Loucy (cell line): ENCODE measurements at regions not wholly inside any gene's neighbourhood (a gene's known extent, or its start where the extent isn't known, plus 50 kb on each side); places are given as distances from the start of the nearest gene placed in this dataset.

Experiments
- H2AFZ ChIP-seq: fragments of 200-600 bp; sonication (generic); 2 replicates; pipeline ENCODE4 v1.6.0; 2016; ENCODE audit warnings: antibody characterized with exemption, mild to moderate bottlenecking, low read length, moderate library complexity
- H3F3A ChIP-seq: fragments of 200-600 bp; 2 replicates; pipeline ENCODE4 v1.6.0; 2016; ENCODE audit warnings: antibody characterized with exemption, low read depth, mild to moderate bottlenecking
- H3K27me3 ChIP-seq: fragments of 200-600 bp; sonication (generic); 2 replicates; pipeline ENCODE4 v1.6.1; 2014; ENCODE audit warnings: low read length, mild to moderate bottlenecking; ENCODE audit not compliant: insufficient read depth, poor library complexity, severe bottlenecking
- H3K36me3 ChIP-seq: fragments of 200-600 bp; sonication (generic); 2 replicates; pipeline ENCODE4 v1.6.1; 2016; ENCODE audit warnings: low read length; ENCODE audit not compliant: insufficient read depth
- H3K4me1 ChIP-seq: fragments of 200-600 bp; sonication (generic); 2 replicates; pipeline ENCODE4 v1.5.1; 2014; ENCODE audit warnings: low read length, mild to moderate bottlenecking; ENCODE audit not compliant: insufficient read depth, poor library complexity, severe bottlenecking
- H3K4me2 ChIP-seq: fragments of 200-600 bp; sonication (generic); 2 replicates; pipeline ENCODE4 v1.6.0; 2014; ENCODE audit warnings: antibody characterized with exemption, low read length, low read depth, mild to moderate bottlenecking; ENCODE audit not compliant: poor library complexity, severe bottlenecking
- H3K4me3 ChIP-seq: fragments of 200-600 bp; sonication (generic); 2 replicates; pipeline ENCODE4 v1.5.1; 2014; ENCODE audit warnings: low read length, mild to moderate bottlenecking, mixed read lengths; ENCODE audit not compliant: poor library complexity, severe bottlenecking
- H3K79me2 ChIP-seq: fragments of 200-600 bp; sonication (generic); 2 replicates; pipeline ENCODE4 v1.6.1; 2014; ENCODE audit warnings: low read length; ENCODE audit not compliant: insufficient read depth
- H3K9ac ChIP-seq: fragments of 200-600 bp; sonication (generic); 2 replicates; pipeline ENCODE4 v1.6.0; 2014; ENCODE audit warnings: mild to moderate bottlenecking, low read depth, low read length, moderate library complexity; ENCODE audit not compliant: poor library complexity, severe bottlenecking
- H3K9me2 ChIP-seq: fragments of 200-600 bp; sonication (generic); replicated peaks from 2 replicates; pipeline ENCODE4 v1.6.1; 2016; ENCODE audit warnings: low read depth, low read length, mixed read lengths
- H3K9me3 ChIP-seq: fragments of 200-600 bp; sonication (generic); 2 replicates; pipeline ENCODE4 v1.6.1; 2014; ENCODE audit warnings: mild to moderate bottlenecking, antibody characterized with exemption, low read length, low read depth; ENCODE audit not compliant: insufficient read depth
- H4K20me1 ChIP-seq: fragments of 200-600 bp; sonication (generic); 2 replicates; pipeline ENCODE4 v1.6.0; 2014; ENCODE audit warnings: antibody characterized with exemption, low read length, mild to moderate bottlenecking; ENCODE audit not compliant: insufficient read depth, poor library complexity, severe bottlenecking
- CTCF ChIP-seq: fragments of 200-600 bp; sonication (generic); conservative IDR thresholded peaks from 2 replicates; pipeline ENCODE4 v1.5.1; 2014; ENCODE audit warnings: mild to moderate bottlenecking, antibody characterized with exemption, low read length
- EZH2phosphoT487 ChIP-seq: fragments of 200-600 bp; IDR thresholded peaks from 2 replicates; pipeline ENCODE4 v1.6.1; 2018; ENCODE audit warnings: antibody characterized with exemption, mild to moderate bottlenecking, moderate library complexity, borderline replicate concordance

- Histone ChIP-seq H3F3A (no peaks in the 10 kb centered on the region), H3K27me3 (no peaks in the 10 kb centered on the region), H3K4me2 (no peak overlapping the region), H3K79me2 (no peaks in the 10 kb centered on the region), H3K4me1 (no peaks in the 10 kb centered on the region), H3K4me3 (no peak overlapping the region), H4K20me1 (no peaks in the 10 kb centered on the region), H3K9me2 (no peaks in the 10 kb centered on the region), H2AFZ (no peak overlapping the region), H3K36me3 (no peaks in the 10 kb centered on the region), H3K9ac (no peak overlapping the region), H3K9me3 (no peaks in the 10 kb centered on the region)
- TF ChIP-seq CTCF (no peak), EZH2phosphoT487 (no peak)
Observed at GRCh38 chr2:129167456-129167855, 812.0 kb upstream of the RAB6C start.

- Histone ChIP-seq H4K20me1 (no peaks in the 10 kb centered on the region), H2AFZ (no peak overlapping the region), H3K9me2 (no peaks in the 10 kb centered on the region), H3F3A (no peaks in the 10 kb centered on the region), H3K9me3 (no peaks in the 10 kb centered on the region; the same call in 1 of the 2 replicates), H3K9ac (no peak overlapping the region), H3K27me3 (no peaks in the 10 kb centered on the region), H3K4me1 (no peaks in the 10 kb centered on the region), H3K4me2 (no peak overlapping the region), H3K4me3 (no peak overlapping the region), H3K36me3 (no peaks in the 10 kb centered on the region), H3K79me2 (no peaks in the 10 kb centered on the region)
- TF ChIP-seq EZH2phosphoT487 (no peak), CTCF (no peak)
Observed at GRCh38 chr2:129170570-129170969, 808.9 kb upstream of the RAB6C start.

GRCh38 chr2:129174143-129174542 lies 805.3 kb upstream of the RAB6C start:
- Histone ChIP-seq H3K4me2 (no peak overlapping the region), H3K9me3 (no peaks in the 10 kb centered on the region; the same call in 1 of the 2 replicates), H3K4me3 (no peak overlapping the region), H3K9me2 (no peaks in the 10 kb centered on the region), H3K4me1 (no peaks in the 10 kb centered on the region), H3K27me3 (no peaks in the 10 kb centered on the region), H3K79me2 (no peaks in the 10 kb centered on the region), H4K20me1 (no peaks in the 10 kb centered on the region), H3F3A (no peaks in the 10 kb centered on the region), H3K36me3 (no peaks in the 10 kb centered on the region), H3K9ac (no peak overlapping the region), H2AFZ (no peak overlapping the region)
- TF ChIP-seq CTCF: no peak
- no peak for TF ChIP-seq EZH2phosphoT487
